Endothelial cell of umbilical vein (primary cell): ENCODE measurements at regions not wholly inside any gene's neighbourhood (a gene's known extent, or its start where the extent isn't known, plus 50 kb on each side); places are given as distances from the start of the nearest gene placed in this dataset.

ENCODE experiments used
- BruUV-seq: library from RNA; stranded (reverse); fragments of 400-500 nt; replicated peaks from 2 replicates; lab custom pipeline; 2021; lab: Mats Ljungman, UMichigan
- CTCF ChIA-PET: fragments of 300-600, 350-600 bp; sonication (Branson Sonifier 250); formaldehyde crosslinking; loops from one replicate; lab custom pipeline; 2021; ENCODE audit warnings: antibody characterized with exemption, inconsistent platforms; lab: Charles Lee
- POLR2A ChIA-PET: fragments of 300-600, 350-600 bp; sonication (Branson Sonifier 250); formaldehyde crosslinking; loops from one replicate; lab custom pipeline; 2021; ENCODE audit warnings: antibody characterized with exemption, inconsistent platforms; lab: Charles Lee
- DNase-seq: peaks from one replicate; pipeline ENCODE4 v3.0.0-alpha.2; 2011; ENCODE audit warnings: low read depth, low spot score
- FAIRE-seq: peaks from 2 replicates; lab custom pipeline; 2011; peaks lifted over from hg19 to GRCh38; lab: Jason Lieb, UNC
- H2AFZ ChIP-seq: 2 replicates; pipeline ENCODE4 v1.6.0; 2012; ENCODE audit warnings: low read depth, low read length, control low read depth, inconsistent platforms
- H3K27ac ChIP-seq: 2 replicates; pipeline ENCODE4 v1.5.1; 2011; ENCODE audit warnings: low read depth, mild to moderate bottlenecking, control low read depth, low read length, moderate library complexity; ENCODE audit not compliant: insufficient read depth
- H3K27me3 ChIP-seq, 2 experiments: 2 replicates each; pipeline versions ENCODE4 v1.6.0 to v1.6.1; 2011; ENCODE audit warnings: low read length in 2 of 2, mixed read lengths in 1 of 2; ENCODE audit not compliant: control insufficient read depth in 2 of 2, insufficient read depth in 2 of 2
- H3K36me3 ChIP-seq, 2 experiments: 2 replicates in 1 of 2; 3 replicates in 1 of 2; pipeline ENCODE4 v1.5.1; 2011; ENCODE audit warnings: low read length in 2 of 2, mild to moderate bottlenecking in 1 of 2, moderate library complexity in 1 of 2; ENCODE audit not compliant: control insufficient read depth in 2 of 2, insufficient read depth in 2 of 2; ENCODE audit errors: extremely low read depth in 1 of 2
- H3K4me1 ChIP-seq: 3 replicates; pipeline ENCODE4 v1.5.1; 2011; ENCODE audit warnings: mild to moderate bottlenecking, low read length; ENCODE audit not compliant: control insufficient read depth, insufficient read depth; ENCODE audit errors: extremely low read depth
- H3K4me2 ChIP-seq: 2 replicates; pipeline ENCODE4 v1.6.1; 2011; ENCODE audit warnings: low read length, control low read depth, mixed read lengths; ENCODE audit not compliant: insufficient read depth
- H3K4me3 ChIP-seq, 3 experiments: fragments of 200-600 bp in 1 of 3; sonication (generic), shearing (Covaris generic) in 1 of 3; replicated peaks in 1 of 3; 2 replicates each; pipeline ENCODE4 v1.5.1; 2011 to 2016; ENCODE audit warnings: control low read depth in 3 of 3, low read length in 3 of 3, mild to moderate bottlenecking in 2 of 3, inconsistent platforms in 1 of 3, low read depth in 1 of 3, moderate library complexity in 1 of 3; ENCODE audit not compliant: insufficient read depth in 1 of 3
- H3K79me2 ChIP-seq: 2 replicates; pipeline ENCODE4 v1.6.0; 2012; ENCODE audit warnings: low read length, inconsistent platforms; ENCODE audit not compliant: control insufficient read depth, insufficient read depth
- H3K9ac ChIP-seq: replicated peaks from 2 replicates; pipeline ENCODE3; 2011; ENCODE audit warnings: low read length, control low read depth; ENCODE audit not compliant: insufficient read depth; ENCODE audit errors: extremely low read depth
- H3K9me1 ChIP-seq: replicated peaks from 3 replicates; pipeline ENCODE4 v1.6.0; 2011; ENCODE audit warnings: mild to moderate bottlenecking, low read length; ENCODE audit not compliant: control insufficient read depth, insufficient read depth; ENCODE audit errors: extremely low read depth
- H3K9me3 ChIP-seq: replicated peaks from 2 replicates; pipeline ENCODE4 v1.5.1; 2012; ENCODE audit warnings: low read length, inconsistent platforms; ENCODE audit not compliant: control insufficient read depth, insufficient read depth
- H4K20me1 ChIP-seq: replicated peaks from 2 replicates; pipeline ENCODE3; 2011; ENCODE audit warnings: mild to moderate bottlenecking, low read length; ENCODE audit not compliant: control insufficient read depth, insufficient read depth; ENCODE audit errors: extremely low read depth
- EZH2 ChIP-seq: IDR thresholded peaks from 2 replicates; pipeline ENCODE4 v1.6.1; 2012; ENCODE audit warnings: borderline replicate concordance, low read depth, mild to moderate bottlenecking, moderate library complexity, low read length, inconsistent platforms; ENCODE audit not compliant: severe bottlenecking
- FOS ChIP-seq: IDR thresholded peaks from 2 replicates; pipeline ENCODE4 v1.6.1; 2011; ENCODE audit warnings: mild to moderate bottlenecking, low read length, moderate library complexity, borderline replicate concordance; ENCODE audit not compliant: insufficient read depth
- GATA2 ChIP-seq: IDR thresholded peaks from 2 replicates; pipeline ENCODE4 v1.7.0; 2011; ENCODE audit warnings: low read depth, mild to moderate bottlenecking, moderate library complexity, mixed read lengths, low read length; ENCODE audit not compliant: insufficient read length, insufficient read depth
- JUN ChIP-seq: IDR thresholded peaks from 2 replicates; pipeline ENCODE4 v1.6.1; 2011; ENCODE audit warnings: borderline replicate concordance, low read depth; ENCODE audit not compliant: insufficient read length, insufficient read depth
- MAX ChIP-seq: IDR thresholded peaks from 2 replicates; pipeline ENCODE4 v1.6.1; 2011; ENCODE audit not compliant: insufficient read depth, insufficient read length
- MYC ChIP-seq: IDR thresholded peaks from one replicate; pipeline ENCODE4 v1.6.1; 2011; ENCODE audit warnings: mild to moderate bottlenecking, low read depth, low read length
- POLR2A ChIP-seq: IDR thresholded peaks from 2 replicates; pipeline ENCODE4 v1.6.1; 2012; ENCODE audit warnings: low read depth, mild to moderate bottlenecking, control low read depth, low read length
- POLR2AphosphoS5 ChIP-seq: IDR thresholded peaks from 2 replicates; pipeline ENCODE4 v1.6.1; 2012; ENCODE audit warnings: low read depth, mild to moderate bottlenecking, control low read depth, low read length, moderate library complexity; ENCODE audit not compliant: insufficient read depth
- dilution Hi-C: fragments of 300-500 bp; cut with MboI; formaldehyde crosslinking; loops from one replicate; pipeline ENCODE4 v1.15.0; 2019; ENCODE audit warnings: low sequenced_read_pairs; ENCODE audit not compliant: extremely low pct_ligation_motif_present
- intact Hi-C: fragments of 100-400 bp; cut with micrococcal nuclease; formaldehyde crosslinking; loops from one replicate; pipeline ENCODE4 v1.10.0; 2022
- TF ChIP-seq, protein P1 (sequence below), 2 donors: IDR thresholded peaks; 1 replicate in 1 of 2; 2 replicates in 1 of 2; pipeline ENCODE4 v1.5.1; 2011; ENCODE audit warnings: low read length in 2 of 2, mild to moderate bottlenecking in 2 of 2, moderate library complexity in 2 of 2, control low read depth in 1 of 2, inconsistent platforms in 1 of 2, low read depth in 1 of 2; ENCODE audit not compliant: insufficient read depth in 1 of 2; ENCODE audit errors: extremely low read depth in 1 of 2

GRCh38 chr18:51287818-51288508 lies 90.5 kb upstream of the MEX3C start:
- no peak for DNase-seq
- Histone ChIP-seq H3K9me3 (no peaks in the 10 kb centered on the region), H3K9me1 (no peaks in the 10 kb centered on the region), H3K9ac (no peak overlapping the region), H3K4me1 (no peaks in the 10 kb centered on the region), H4K20me1 (no peaks in the 10 kb centered on the region), H3K4me3 (no peak overlapping the region), H3K79me2 (no peaks in the 10 kb centered on the region), H2AFZ (no peak overlapping the region), H3K4me2 (no peak overlapping the region), H3K36me3 (no peaks in the 10 kb centered on the region), H3K27me3 (no peaks in the 10 kb centered on the region), H3K27ac (no peak overlapping the region)
- no peak for FAIRE-seq
- ChIA-PET POLR2A (no interaction called here), CTCF (no interaction called here)
- intact Hi-C loops (no loop called here), dilution Hi-C loops (no loop called here)
- TF ChIP-seq POLR2AphosphoS5, result no peak
- TF ChIP-seq MYC, result no peak
- no peak for TF ChIP-seq GATA2
- no peak for TF ChIP-seq MAX
- TF ChIP-seq POLR2A, result no peak
- TF ChIP-seq JUN, result no peak
- TF ChIP-seq, protein P1, sequence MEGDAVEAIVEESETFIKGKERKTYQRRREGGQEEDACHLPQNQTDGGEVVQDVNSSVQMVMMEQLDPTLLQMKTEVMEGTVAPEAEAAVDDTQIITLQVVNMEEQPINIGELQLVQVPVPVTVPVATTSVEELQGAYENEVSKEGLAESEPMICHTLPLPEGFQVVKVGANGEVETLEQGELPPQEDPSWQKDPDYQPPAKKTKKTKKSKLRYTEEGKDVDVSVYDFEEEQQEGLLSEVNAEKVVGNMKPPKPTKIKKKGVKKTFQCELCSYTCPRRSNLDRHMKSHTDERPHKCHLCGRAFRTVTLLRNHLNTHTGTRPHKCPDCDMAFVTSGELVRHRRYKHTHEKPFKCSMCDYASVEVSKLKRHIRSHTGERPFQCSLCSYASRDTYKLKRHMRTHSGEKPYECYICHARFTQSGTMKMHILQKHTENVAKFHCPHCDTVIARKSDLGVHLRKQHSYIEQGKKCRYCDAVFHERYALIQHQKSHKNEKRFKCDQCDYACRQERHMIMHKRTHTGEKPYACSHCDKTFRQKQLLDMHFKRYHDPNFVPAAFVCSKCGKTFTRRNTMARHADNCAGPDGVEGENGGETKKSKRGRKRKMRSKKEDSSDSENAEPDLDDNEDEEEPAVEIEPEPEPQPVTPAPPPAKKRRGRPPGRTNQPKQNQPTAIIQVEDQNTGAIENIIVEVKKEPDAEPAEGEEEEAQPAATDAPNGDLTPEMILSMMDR (IDR thresholded peaks at IDR 0.05; ENCODE audit: extremely low read depth in 1 of 2, insufficient read depth in 1 of 2, low read depth in 1 of 2, low read length in 2 of 2), result no peak
- no peak for TF ChIP-seq FOS
- no peak for TF ChIP-seq EZH2
- no TSS peak for BruUV-seq
